ENCODE measurements at regions not wholly inside any gene's neighbourhood (a gene's known extent, or its start where the extent isn't known, plus 50 kb on each side); places are given as distances from the start of the nearest gene placed in this dataset.

DNA sequence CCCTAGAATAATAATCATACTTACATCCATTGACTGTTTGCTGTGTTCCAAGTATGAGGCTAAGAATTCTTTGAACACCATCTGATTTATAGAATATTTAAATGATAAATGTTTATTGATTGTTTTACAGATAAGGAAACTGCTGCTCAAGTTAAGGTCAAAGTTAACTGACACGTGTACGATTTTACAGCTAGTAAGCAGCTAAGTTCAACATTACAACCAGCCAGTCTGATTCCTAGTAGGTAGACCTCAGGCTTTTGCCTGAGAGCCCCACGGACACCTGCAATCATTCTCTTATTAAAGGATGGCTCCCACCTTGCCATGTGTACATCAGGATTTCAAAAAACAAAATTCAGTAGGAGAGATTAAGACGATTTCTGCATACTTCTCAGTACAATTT lies 141.9 kb downstream of the SPRY2 start:
- no peak overlapping the region for H3K27ac Mint-ChIP-seq (ENCODE audit: unreplicated experiment)
- DNase-seq (ENCODE audit: low spot score), result no peak
- H3K4me3 Mint-ChIP-seq (ENCODE audit: unreplicated experiment), result no peak overlapping the region
- no peaks in the 10 kb centered on the region for H3K9me3 Mint-ChIP-seq (ENCODE audit: low read depth)
- H3K27me3 Mint-ChIP-seq (ENCODE audit: low read depth), result no peaks in the 10 kb centered on the region
- no peaks in the 10 kb centered on the region for H3K36me3 Mint-ChIP-seq (ENCODE audit: low read depth)
- TF ChIP-seq, protein P1, sequence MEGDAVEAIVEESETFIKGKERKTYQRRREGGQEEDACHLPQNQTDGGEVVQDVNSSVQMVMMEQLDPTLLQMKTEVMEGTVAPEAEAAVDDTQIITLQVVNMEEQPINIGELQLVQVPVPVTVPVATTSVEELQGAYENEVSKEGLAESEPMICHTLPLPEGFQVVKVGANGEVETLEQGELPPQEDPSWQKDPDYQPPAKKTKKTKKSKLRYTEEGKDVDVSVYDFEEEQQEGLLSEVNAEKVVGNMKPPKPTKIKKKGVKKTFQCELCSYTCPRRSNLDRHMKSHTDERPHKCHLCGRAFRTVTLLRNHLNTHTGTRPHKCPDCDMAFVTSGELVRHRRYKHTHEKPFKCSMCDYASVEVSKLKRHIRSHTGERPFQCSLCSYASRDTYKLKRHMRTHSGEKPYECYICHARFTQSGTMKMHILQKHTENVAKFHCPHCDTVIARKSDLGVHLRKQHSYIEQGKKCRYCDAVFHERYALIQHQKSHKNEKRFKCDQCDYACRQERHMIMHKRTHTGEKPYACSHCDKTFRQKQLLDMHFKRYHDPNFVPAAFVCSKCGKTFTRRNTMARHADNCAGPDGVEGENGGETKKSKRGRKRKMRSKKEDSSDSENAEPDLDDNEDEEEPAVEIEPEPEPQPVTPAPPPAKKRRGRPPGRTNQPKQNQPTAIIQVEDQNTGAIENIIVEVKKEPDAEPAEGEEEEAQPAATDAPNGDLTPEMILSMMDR (IDR thresholded peaks at IDR 0.05), result no peak
- H3K4me1 Mint-ChIP-seq (ENCODE audit: low read depth), result peaks cover 15% of the 10 kb centered on the region

DNA sequence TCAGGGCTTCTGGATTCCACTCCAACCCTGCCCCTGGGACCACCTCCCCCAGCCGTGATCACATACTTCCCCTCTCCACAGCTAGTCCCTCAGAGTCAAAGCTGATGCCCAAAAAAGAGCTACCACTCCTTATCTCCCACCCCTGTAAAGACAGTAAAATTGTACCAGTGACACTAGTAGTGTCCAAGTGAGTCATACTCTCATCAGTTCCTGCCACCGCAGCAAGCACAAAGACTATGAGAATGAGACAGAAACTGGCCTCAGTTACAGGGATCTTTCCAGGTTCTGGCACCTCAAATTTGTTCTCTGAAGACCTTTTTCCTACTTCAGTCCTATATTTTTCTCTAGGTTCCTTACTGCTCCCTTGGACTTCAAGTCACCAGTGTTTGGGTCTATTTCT lies 144.2 kb downstream of the SPRY2 start:
- Mint-ChIP-seq H3K4me3 (ENCODE audit: unreplicated experiment) (no peak overlapping the region), H3K36me3 (ENCODE audit: low read depth) (no peaks in the 10 kb centered on the region), H3K9me3 (ENCODE audit: low read depth) (no peaks in the 10 kb centered on the region), H3K27ac (ENCODE audit: unreplicated experiment) (no peak overlapping the region), H3K27me3 (ENCODE audit: low read depth) (no peaks in the 10 kb centered on the region), H3K4me1 (ENCODE audit: low read depth) (peaks cover 17% of the 10 kb centered on the region)
- no peak for DNase-seq (ENCODE audit: low spot score)
- TF ChIP-seq, protein P1 (IDR thresholded peaks at IDR 0.05), result no peak

DNA sequence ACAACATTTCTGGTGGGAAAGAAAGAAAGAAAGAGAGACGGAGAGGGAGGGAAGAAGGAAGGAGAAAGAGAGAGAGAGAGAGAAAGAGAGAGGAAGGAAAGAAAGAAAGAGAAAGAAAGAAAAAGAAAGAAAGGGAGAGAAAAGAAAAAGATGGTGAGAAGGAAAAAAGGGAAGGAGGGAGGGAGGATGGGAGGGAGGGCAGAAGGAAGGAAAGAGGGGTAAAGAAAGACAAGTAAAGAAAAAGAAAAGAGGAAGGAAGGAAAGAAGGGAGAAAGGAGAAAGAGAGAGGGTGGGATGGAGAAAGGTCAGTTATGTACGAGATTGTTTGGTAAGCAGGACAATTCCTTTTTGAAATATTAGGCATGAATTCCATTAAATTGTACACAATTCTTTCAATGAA lies 145.3 kb downstream of the SPRY2 start:
- no peak overlapping the region for H3K4me3 Mint-ChIP-seq (ENCODE audit: unreplicated experiment)
- no peaks in the 10 kb centered on the region for H3K36me3 Mint-ChIP-seq (ENCODE audit: low read depth)
- TF ChIP-seq, protein P1 (IDR thresholded peaks at IDR 0.05), result no peak
- no peak for DNase-seq (ENCODE audit: low spot score)
- H3K27me3 Mint-ChIP-seq (ENCODE audit: low read depth), result no peaks in the 10 kb centered on the region
- no peak overlapping the region for H3K27ac Mint-ChIP-seq (ENCODE audit: unreplicated experiment)
- H3K9me3 Mint-ChIP-seq (ENCODE audit: low read depth), result no peaks in the 10 kb centered on the region
- H3K4me1 Mint-ChIP-seq (ENCODE audit: low read depth), result peaks cover 25% of the 10 kb centered on the region

DNA sequence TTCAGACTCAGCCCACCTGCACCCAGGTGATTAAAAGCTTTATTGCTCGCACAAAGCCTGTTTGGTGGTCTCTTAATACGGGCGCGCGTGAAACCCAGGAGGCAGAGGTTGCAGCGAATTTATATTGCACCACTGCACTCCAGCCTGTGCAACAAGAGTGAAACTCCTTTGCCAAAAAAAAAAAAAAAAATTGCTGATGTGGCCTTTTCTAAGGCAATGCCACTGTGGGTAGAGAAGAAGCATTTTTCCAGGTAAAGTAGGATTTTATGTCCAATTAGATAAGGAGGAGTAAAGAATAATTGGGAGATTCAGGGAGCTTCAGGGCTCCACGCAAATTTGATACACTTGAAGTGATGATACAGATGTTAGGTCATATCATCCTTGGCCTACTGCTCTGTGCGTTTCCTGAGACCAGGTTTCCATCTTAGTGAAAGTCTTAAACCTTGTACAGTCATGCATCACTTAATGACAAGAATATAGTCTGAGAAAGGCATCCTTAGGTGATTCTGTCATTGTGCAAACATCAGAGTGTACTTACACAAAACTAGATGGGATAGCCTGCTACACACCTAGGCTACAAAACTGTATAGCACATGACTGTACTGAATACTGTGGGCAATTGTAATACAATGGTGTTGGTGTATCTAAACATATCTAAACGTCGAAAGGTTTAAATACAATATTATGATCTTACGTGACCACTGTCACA lies 150.9 kb downstream of the SPRY2 start:
- Mint-ChIP-seq H3K36me3 (ENCODE audit: low read depth) (no peaks in the 10 kb centered on the region), H3K4me3 (ENCODE audit: unreplicated experiment) (no peak overlapping the region), H3K27me3 (ENCODE audit: low read depth) (no peaks in the 10 kb centered on the region), H3K4me1 (ENCODE audit: low read depth) (peaks cover 14% of the 10 kb centered on the region), H3K9me3 (ENCODE audit: low read depth) (no peaks in the 10 kb centered on the region), H3K27ac (ENCODE audit: unreplicated experiment) (no peak overlapping the region)
- TF ChIP-seq, protein P1 (IDR thresholded peaks at IDR 0.05), result no peak
- DNase-seq (ENCODE audit: low spot score), result no peak

DNA sequence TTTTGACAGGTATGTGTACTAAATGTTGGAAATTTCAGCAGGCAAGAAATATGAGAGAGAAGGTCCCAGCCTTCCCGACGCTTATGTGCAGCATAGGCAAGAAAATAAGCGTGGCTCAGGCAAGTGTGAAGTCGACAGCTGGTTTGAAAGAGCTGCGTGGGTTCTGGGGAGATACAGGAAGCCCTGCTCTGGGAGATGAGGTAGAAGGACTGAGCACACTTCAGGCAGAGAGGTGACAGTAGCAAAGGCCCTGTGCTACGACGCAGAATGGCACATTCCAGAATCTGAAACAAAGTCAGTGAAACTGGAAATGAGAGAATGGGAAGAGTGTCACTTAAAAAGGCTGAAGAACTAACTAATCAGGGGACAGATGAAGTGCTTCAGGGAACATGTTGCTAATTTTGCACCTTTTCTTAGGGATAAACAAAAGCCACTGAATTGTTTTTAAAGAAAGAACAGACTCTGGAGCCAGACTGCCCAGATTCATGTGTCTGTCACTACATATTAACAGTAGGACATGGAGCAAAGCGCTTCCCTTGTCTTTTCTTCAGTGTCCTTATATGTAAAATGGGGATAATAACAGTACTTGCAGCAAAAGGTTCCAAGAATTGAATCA lies 160.1 kb downstream of the SPRY2 start:
- Mint-ChIP-seq H3K27me3 (ENCODE audit: low read depth) (no peaks in the 10 kb centered on the region), H3K4me3 (ENCODE audit: unreplicated experiment) (no peak overlapping the region), H3K9me3 (ENCODE audit: low read depth) (no peaks in the 10 kb centered on the region), H3K36me3 (ENCODE audit: low read depth) (no peaks in the 10 kb centered on the region), H3K27ac (ENCODE audit: unreplicated experiment) (no peak overlapping the region), H3K4me1 (ENCODE audit: low read depth) (no peaks in the 10 kb centered on the region)
- TF ChIP-seq, protein P1 (IDR thresholded peaks at IDR 0.05), result no peak
- no peak for DNase-seq (ENCODE audit: low spot score)
